Stimulated activated naive CD4-positive, alpha-beta T cell (primary cell): ENCODE measurements at regions not wholly inside any gene's neighbourhood (a gene's known extent, or its start where the extent isn't known, plus 50 kb on each side); places are given as distances from the start of the nearest gene placed in this dataset.
"Not testable (repeated sequence)": the region's sequence is repeated elsewhere in the genome, so short reads cannot be mapped to it uniquely, and the experiment has no call there.

Experiments used
- DNase-seq, 6 experiments: peaks; one replicate each; lab custom pipeline; 2025; lab: John Stamatoyannopoulos, UW

DNA sequence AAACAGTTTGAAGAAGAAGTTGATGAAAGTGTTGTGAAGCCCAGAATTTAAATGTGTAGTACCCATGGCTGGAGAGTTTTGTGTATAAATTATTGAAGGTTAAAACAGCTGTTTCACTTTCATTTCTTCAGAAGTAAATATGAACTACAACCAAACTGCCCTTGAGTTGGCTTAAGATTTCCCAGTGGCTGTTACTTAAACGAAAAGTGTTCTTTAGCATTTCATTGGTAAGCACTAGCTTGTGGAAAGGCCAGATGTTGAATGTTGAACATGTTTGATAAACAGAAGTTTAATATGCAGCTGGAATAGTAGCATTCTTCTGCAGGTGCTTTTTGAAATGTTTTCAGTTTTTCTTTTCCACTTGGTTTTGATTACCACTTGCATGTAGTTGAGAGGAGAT lies 83.2 kb upstream of the TNRC6B start:
- no peak for DNase-seq

GRCh38 chr22:40099887-40100286 lies 77.8 kb upstream of the TNRC6B start:
- not testable (repeated sequence) for DNase-seq

- no peak for DNase-seq
Observed at GRCh38 chr22:40105755-40106154, 72.0 kb upstream of the TNRC6B start.

GRCh38 chr22:40107244-40107643 lies 70.5 kb upstream of the TNRC6B start:
- DNase-seq, result no peak

DNA sequence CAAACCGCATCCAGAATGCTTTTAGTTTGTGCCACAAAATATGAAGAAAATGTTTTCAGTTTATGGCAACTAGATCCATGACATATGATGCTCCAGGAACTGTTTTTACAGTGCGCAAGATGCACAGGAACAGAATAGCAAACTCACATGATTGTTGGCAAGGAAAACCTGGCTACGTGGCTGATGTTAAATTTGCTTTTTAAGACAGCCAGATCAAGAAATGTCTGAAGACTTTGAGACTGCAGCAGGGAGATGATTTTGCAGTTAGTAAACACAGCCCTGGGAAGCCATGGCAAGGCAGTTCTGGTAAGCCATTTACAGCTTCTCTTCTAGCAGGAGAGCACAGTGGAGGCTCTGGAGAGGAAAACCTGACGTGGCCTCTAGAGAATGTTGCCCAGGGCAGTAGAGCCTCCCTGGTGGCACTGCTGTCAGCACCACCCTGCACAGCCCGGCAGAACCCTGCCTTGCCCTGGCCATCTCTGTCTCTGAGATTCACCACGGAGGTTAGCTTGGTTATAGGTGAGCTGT lies 69.8 kb upstream of the TNRC6B start:
- DNase-seq, result no peak

- DNase-seq, result no peak
Observed at GRCh38 chr22:40108396-40108795, 69.3 kb upstream of the TNRC6B start.

DNA sequence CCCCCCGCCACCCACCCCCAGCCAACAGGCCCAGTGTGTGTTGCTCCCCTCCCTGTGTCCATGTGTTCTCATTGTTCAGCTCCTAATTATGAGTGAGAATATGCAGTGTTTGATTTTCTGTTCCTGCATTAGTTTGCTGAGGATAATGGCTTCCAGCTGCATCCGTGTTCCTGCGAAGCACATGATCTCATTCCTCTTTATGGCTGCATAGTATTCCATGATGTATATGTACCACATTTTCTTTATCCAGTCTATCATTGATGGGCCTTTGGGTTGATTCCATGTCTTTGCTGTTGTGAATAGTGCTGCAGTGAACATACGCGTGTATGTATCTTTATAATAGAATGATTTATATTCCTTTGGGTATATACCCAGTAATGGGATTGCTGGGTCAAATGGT lies 68.8 kb upstream of the TNRC6B start:
- DNase-seq, result not testable (repeated sequence)

DNA sequence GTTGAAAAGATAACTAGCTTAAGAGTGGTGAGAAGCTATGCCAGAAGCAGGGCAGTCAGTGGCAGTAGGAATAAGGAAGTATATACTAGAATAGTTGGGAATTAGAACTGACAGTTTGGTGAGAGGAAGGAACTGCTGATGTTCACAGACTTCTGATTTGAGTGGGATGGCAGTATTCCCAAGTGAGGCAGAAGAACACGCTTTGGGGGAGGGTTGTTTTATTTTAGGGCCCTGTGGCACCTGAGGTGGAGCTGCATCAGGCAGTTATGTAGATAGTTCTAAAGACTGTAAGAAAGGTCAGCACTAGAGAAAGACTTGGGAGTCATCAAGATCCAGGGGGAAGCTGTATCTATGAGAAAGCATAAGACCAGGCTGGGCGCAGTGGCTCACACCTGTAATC lies 66.3 kb upstream of the TNRC6B start:
- no peak for DNase-seq

DNA sequence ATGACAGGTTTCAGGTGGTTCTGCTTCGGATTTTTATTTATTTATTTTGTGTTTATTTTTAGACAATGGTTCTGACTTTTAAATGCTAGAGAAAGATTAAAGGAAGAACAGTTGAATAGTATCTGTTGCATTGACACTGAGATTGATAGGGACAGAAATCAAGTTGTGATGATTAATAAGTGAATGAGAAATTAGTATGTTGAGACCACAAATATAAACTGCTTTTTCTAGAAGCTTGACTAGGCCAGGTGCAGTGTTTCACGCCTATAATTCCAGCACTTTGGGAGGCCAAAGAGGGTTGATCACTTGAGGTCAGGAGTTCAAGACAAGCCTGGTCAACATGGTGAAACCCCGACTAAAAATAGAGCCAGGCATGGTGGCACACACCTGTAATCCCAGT lies 65.1 kb upstream of the TNRC6B start:
- no peak for DNase-seq

DNA sequence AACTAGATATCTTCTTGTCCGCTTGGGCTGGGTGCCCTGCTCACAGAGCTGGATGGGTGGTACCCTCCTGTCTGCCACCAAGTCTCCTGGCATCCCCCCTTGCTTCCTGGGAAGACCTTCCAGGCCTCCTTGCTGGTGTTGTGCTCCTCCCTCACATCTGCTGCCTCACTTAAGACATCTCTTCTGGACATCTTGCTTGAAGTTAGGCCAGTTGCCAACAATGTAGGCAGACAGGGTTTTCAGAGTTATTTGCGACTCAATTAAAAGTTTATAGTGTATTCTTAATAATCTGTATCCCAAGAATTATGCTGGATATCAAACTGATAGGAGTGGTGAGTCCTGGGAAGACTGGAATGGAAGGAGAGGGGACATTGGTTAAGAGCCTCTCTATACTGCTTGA lies 64.0 kb upstream of the TNRC6B start:
- no peak for DNase-seq

GRCh38 chr22:40114411-40114810 lies 63.3 kb upstream of the TNRC6B start:
- no peak for DNase-seq

DNA sequence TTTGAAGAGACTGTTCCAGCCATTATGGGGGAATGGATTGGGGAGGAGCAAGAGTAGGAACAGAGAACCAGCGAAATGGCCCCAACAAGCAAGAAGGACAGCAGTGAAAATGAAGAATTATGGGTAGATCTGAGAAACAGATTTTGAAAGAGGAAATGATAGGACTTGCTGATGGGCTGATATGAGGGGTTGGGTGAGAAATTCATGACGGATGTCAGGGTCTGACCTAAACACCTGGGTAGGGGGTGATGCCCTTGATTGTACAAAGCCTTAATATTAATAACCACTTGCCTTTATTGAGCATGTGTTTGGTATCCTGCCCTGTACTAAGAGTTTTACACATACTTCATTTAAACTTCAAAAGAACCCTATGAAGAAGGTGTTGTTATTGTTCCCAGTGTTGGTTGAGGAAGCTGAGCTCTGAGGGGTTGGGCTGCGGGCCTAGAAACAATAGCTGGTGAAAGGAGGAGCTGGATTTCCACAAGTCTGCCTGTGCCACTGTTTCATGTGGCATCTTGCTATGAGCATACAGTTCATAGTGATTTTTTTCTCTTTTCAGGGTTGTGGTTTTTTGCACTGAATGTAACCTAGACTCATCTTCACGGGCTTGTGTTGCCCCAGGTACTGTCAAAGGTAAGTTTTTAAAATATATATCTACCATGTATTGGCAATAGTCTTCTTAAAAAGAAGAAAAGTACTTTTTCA lies 61.1 kb upstream of the TNRC6B start:
- peak; percentile 26 to 84 (median 70) for DNase-seq

DNA sequence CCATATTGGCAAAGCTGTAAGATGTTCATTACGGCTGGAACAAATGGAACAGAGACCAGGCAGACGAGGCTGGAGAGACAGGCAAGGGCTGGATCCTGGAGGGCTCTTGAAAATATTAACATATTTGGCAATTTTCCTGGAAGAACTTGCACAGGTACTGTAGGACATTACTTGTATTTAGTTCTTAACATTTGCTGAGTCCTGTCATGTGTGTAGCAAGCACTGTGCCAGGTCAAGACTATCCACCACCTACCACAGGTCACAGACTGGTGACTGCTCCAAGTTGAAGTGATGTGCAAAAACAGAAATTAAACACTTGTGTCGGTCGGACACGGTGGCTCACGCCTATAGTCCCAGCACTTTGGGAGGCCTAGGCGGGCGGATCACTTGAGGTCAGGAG lies 58.7 kb upstream of the TNRC6B start:
- no peak for DNase-seq

DNA sequence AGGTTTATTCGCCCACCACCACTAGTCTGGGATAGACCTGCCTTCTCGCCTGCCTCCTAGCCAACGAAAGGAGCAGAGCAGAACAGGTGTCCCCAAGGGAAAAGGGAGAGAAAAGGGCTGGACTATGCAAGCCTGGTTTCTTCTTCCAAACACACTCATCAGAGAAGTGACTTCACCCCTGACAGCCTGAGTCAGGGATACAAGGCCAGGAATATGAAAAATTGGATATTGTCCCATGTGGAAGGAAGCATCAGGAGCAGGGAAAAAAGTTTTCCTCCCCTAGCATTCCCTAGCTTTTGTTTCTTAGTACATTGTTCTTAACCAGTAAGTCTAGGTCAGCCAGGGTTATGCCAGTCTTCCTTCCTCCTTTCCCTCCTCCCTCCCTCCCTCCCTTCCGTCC lies 56.9 kb upstream of the TNRC6B start:
- DNase-seq, result no peak

DNA sequence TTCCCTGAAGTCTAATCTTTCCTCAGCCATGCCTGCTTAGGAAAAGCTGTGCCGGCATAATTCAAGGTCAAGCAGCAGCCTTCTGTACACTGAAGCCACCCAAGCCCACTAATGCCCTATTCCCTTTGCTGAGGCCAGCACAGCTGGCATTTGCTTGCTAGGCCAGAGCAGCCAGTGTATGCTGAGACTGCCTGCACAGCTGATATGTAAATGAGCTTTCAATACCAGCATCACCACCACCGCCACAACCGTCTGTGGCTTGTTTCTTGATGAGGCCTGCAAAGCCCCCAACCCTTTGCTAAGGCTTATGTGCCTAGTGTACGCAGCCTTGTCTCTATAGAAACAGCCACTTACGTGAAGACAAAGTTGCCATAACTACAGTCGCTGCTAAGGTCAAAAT lies 56.3 kb upstream of the TNRC6B start:
- peak in 2 of 6 experiments; percentile 4 to 15 for DNase-seq

DNA sequence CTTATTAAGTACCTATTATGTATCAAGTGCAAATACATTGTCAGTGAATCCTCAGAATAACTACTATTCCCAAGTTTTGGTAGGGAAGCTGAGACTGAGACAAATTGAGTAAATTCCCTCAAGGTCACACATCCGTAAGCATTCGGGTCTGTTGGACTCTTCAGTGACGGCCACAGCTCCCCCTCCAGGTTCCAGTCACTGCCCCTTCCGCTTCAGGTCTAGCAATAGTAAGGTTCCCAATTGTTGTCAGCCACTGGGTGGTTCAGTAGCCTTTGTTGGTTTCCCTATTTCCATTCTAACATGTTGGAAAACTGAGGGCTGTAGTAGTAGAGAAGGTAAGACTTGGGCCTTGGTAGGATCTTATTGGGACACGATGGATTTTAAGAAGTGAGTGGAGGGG lies 54.9 kb upstream of the TNRC6B start:
- DNase-seq, result no peak

DNA sequence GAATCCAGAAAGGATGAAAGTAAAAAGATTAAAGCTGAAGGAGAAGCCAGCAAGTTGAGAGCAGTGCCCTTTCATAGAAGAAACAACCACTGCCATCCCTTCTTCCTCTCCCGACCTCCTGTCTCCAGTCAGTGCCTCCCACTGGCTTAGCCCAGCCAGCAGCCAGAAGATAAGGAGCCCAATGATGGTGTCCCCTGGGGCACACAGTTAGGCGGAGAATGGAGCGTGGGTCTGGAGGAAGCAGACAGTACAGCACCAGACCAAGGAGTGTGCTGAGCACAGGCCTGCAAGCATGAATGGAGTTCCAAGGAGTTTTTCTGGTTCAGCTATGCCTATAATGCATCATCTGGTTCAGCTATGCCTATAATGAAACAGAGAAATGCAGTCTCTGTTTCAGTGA lies 54.3 kb upstream of the TNRC6B start:
- no peak for DNase-seq
